KG1 (cell line): ENCODE measurements at regions not wholly inside any gene's neighbourhood (a gene's known extent, or its start where the extent isn't known, plus 50 kb on each side); places are given as distances from the start of the nearest gene placed in this dataset.
A peak's percentile ranks its signal among the peaks of the same experiment; 100 is the strongest.

Experiments
- DNase-seq: peaks from one replicate; lab custom pipeline; 2025; lab: John Stamatoyannopoulos, UW

DNA sequence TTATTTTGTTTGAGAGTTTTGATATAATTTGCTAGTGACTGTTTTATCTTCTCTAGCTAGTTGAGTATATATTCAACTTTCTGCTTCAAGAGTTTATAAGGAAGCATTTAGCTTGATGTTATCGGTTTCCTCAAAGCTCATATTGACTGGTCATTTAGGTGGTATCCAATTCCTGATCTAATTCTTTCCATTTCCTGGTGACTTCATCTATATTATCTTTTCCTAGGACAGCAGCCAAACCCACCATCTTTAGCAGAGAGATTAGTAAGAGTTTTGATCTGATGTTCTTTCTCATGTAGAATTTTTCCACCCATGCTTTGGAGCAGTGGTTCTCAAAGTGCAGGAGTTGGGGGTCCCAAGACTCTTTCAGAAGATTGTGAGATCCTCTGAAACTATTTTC lies 148.6 kb upstream of the STT3B start:
- DNase-seq, result no peak

DNA sequence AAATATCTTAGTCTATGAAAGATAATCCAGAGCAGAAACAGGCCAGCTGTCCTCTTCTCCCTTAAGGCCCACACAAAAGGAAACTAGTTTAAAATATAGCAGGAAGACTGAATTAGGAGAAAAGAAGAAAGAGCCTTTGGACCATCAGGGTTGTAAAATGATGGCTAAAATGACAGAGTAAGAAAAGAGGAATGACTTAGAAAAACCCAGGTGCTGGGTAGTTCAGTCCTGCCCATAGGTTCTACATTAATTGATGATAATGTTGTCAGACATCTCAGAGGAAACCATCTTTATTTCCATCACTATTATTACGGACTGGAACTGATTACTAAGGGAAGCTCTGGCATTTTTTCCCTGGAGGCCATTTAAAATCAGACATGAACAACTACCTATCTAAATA lies 142.8 kb upstream of the STT3B start:
- DNase-seq, result no peak

DNA sequence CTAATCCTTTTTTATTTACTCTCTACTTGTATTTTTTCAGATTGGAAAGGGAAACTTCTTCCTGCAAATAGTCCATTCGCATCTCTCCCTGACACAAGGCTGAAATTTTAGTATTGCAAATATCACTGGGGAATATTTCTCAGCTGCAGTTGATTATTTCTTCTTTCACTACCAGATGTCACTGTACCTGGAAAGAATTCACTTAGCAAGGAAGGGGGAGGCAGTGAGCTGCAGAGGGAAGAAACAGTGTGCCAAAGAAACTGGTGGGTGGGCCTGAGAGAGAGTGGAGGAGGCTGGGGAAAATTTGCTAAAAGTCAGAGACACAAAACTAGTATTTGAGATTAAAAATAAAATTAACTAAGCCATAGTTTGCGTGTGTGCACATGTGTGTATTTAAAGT lies 142.3 kb upstream of the STT3B start:
- DNase-seq, result no peak

DNA sequence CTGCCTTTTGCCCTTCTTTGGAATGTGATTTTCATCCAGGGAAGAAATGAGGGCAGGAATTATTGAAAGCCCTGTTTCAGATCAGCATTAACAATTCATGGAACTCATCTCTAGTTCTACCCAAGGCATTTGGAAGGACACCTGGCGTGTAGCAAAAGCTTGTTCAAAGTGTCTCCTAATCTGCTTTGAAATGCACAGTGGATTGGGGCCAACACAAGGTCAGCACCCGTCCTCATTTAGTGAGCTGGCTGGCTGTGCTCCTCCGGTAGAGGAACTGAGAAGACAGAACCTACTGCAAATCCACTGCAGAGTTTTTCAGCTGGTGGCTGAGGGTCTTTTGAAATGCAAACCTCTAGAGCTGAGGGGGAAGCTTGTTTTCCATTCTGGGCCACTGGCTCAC lies 141.6 kb upstream of the STT3B start:
- DNase-seq, result no peak

DNA sequence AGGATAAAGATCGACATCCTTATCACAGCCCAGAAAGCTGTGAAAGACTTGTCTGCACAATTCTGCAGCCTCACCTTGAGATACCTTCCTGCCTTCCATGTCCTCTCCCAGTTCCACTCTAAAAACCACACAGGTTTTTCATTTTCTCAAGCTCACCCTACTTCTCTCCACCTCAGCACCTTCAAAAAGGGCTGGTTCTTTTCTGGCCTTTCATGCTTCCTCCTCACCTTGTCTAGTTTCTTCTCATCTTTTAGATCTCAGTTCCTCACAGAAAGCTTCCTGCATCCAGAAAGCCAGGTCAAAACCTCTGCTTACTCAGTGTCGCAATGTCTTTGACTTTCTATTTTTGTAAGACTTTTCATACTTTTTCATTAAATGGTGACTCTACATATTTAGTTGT lies 140.2 kb upstream of the STT3B start:
- DNase-seq, result no peak

DNA sequence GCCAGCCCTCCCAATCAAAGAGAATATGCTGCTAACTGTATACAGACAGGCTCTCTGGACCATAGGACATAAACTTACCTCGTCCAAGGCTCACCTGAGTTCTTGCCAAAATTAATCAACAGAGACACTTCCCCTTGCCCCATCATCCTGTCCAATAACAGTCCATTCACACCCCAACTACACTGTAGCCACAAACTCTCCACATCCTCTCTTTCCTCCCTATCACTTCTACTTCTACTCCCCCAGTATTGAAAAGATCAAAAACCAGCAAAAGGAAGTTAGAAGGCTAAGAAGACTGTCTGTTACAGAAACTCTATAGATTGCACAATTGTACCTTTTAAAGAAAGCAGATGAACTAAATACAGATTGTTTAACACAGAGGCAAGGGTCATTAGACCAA lies 133.5 kb upstream of the STT3B start:
- no peak for DNase-seq

DNA sequence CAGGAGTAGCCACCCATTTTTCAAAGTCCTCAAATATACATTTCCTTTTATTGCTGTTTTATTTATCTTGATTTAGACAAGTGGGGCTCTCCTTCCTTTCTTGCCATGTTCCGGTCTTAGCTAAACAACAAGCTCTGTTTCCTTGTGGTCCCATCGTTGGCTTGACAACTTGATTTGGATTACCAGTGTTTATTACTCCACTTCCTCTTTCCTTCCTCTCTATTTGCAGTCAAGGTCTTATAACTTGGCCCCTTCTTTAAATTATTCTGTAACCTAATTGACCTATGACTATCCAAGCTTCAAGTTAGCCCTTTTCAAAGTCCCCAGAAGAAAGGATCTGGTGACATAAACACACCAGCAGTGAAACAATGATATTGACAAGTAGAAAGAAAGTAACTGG lies 130.6 kb upstream of the STT3B start:
- peak; percentile 60 for DNase-seq

DNA sequence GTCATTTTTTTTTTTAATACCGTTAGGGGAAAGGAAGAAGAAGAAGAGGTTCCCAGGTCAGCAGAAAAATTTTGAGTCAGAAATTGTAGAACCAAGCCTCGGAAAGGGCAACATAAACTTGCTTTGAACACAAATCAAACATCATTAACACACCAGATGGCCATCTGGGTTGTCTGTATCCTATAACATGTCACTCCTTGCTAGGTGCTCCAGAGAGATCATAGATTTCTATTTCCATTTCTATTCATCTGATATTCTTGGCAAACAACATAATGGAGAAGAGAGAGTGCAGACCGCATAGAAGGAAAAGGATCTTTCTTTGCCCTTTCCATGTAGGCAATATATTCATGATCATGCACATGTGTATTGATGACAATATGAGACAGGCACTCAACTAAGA lies 129.5 kb upstream of the STT3B start:
- no peak for DNase-seq

DNA sequence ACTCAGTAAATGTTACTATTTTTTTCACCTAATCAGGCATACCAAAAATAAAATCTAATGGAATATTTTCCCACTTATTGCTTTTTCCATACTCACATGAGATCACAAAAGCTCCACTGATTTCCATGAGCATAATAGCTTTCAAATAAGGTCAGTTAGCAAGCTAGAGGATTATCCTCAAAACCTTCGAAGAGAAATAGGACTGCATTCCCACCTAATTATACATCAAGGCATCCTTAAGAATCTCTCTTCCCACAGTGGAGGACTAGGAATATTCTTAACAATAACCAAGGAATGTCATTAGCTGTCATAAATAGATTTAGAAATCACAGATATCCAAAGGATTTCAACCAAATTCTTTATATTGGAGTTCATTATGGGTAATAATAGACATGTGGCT lies 127.9 kb upstream of the STT3B start:
- no peak for DNase-seq

DNA sequence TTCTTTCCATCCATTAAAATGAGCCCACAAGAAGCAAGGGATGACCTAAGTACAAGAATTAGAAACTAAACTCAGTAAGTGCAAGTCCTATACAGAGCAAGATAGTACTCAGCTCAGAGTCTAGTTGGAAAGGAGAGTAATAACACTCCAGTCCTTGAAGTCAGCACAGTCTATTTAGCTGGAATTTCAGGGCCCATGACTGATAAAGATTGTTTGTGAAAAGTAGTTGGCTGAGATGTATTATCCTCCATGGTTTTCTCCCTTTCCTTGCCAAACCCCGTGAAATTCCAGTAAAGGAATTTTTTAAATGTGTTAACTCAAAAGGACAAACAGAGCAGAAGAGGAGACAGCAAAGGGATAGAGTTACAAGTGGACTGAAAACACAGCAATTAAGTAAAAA lies 127.2 kb upstream of the STT3B start:
- DNase-seq, result no peak

DNA sequence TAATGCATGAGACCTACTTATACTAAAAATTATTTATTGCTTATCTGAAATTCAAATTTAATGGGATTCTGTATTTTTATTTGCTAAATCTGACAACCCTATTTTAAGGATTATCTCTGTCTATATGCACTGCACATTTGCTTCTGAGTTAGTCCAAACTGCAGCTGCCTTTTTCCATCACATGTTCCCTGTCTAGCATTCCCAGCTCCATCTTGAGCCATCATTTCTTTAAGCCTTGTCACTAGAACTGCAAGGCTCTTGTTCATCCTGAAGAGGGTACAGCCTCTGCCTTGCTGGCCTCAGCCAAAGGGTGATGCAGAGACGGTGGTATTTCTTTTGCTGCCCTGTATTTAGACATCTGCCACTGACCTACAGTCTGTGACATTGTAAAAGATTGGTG lies 125.8 kb upstream of the STT3B start:
- no peak for DNase-seq

DNA sequence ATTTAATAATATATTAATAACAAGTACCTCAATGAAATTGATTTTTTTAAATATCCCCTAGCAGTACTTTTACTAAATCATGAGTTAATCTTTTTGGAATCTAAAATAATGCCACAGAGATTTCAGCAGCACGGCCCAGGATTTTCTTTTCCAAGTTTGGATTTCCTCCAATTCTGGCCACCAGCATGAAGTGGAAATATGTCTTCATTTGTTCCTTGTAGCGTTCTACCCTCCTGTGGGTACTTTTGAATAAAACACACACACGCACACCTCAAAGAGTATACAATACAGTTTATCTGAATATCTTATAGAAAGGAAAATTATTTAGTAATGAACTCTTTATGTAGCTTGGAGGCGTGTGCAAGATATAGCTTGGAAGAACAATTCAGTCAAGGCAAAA lies 125.1 kb upstream of the STT3B start:
- DNase-seq, result no peak

DNA sequence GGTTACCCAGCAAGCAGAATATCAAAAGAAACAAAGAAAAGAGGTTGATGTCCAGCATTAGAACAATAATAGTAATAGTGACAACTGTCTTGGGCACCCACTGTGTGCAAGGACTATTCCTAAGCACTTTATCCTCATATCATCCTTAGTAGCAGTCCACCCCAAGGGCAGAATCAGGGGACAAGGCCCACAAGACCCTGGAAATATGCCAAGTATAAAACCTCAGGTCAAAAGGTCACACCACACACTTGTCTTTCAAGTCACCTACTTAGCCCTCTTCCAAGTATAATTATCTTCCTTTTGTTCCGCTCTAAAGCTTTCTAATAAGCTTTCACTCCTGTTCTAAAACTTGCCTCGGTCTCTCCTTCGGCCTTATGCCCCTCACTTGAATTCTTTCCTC lies 124.0 kb upstream of the STT3B start:
- no peak for DNase-seq

DNA sequence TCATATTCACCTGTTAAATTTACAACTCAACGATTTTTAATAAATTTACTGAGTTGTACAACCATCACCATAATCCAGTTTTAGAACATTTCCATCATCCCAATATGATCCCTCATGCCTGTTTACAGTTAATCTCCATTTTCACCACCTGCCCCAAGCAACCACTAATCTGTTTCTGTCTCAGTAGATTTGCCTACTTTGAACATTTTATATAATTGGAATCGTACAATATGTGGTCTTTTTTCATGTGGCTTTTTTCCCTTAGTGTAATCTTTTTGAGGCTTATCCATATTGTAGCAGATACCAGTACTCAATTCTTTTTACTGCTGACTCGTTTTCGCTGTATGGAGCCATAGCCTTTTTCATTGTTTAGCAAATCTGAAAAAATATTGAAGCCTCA lies 123.3 kb upstream of the STT3B start:
- DNase-seq, result no peak

DNA sequence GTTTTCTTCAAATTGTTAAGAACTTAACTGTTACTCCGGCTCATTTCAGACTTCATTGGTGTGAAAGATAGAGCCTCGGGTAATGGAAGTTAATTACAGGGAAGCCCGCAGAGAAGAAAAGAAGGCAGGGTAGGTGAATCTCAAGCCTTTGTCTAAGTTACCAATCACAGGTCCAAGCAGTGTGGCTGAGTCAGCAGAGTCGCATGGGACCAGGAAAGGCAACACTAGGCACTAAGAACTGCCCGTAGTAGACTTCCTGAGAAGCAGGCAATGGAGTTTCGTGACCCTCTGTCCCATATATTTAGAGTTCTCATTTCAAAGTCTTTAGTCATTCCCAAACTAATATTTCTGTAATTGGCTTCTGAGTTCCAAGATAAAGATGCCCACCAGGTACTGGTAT lies 122.9 kb upstream of the STT3B start:
- DNase-seq, result no peak

DNA sequence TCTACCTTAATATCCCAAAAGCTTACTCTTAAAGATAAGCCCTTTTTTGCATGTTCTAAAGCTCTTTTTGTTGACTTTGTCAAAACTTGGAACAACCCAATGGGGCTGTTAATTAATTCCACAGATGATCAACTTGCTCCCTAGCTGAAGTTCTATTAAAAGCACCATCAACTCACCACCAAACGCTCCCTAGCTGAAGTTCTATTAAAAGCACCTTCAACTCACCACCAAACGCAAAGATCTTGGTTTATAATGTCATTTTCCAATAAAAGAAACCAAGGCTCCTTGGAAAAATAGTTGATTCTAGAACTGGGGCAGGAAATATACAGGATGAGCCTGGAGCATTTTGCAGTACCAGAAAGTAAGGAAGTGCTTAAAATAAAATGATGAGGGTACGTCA lies 122.3 kb upstream of the STT3B start:
- no peak for DNase-seq

DNA sequence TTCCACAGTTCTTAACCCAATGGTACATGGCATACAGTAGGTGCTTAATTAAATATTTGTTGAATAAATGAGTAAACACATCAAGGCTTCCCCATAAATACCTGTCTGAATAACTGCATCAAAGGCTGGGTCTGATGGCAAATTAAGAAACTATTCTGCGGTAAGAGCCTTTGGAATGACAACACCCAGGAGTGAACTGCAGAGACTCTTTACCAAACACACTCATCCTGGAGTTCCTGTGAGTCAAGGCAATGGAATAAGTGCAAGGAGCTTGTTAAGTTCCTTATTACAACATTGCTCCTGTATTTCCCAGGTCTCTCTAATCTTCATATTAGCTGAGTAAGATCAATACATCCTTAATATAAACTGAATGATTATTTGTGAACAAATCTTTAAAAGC lies 119.9 kb upstream of the STT3B start:
- DNase-seq, result no peak

DNA sequence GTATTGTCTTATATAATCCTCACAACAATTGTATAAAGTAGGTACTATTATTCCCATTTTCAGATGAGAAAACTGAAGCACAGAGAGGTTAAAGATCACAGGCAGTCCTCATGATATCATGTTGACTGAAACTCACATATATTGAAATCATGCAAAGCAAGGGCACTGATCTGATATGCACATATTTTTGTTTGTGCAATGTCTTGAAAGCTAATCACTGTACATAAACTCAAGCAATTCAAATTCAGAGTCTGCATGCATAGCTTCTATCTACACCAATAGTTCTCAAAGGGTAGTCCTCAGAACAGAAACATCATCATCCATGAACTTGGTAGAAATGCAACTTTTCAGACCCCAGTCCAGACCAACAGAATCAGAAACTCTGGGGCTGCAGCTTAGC lies 119.2 kb upstream of the STT3B start:
- no peak for DNase-seq

DNA sequence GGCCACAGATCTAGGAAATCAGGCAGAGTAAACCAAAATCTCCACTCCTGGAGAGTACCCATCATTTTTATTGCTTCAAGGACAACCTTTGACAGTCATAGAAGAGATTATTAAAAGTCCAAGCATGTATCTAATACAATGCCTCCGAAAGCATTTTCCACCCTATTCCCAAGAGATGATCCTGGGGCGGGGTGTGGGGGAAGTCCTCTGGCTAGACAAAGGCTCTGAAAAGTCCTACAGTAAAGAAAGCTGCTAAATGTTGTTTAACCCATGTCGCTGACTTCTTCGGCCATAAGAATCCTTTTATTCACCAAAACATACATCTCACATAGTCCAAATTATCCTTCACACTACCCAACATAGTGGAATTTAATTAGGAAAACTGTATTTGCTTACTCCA lies 115.7 kb upstream of the STT3B start:
- DNase-seq, result no peak

DNA sequence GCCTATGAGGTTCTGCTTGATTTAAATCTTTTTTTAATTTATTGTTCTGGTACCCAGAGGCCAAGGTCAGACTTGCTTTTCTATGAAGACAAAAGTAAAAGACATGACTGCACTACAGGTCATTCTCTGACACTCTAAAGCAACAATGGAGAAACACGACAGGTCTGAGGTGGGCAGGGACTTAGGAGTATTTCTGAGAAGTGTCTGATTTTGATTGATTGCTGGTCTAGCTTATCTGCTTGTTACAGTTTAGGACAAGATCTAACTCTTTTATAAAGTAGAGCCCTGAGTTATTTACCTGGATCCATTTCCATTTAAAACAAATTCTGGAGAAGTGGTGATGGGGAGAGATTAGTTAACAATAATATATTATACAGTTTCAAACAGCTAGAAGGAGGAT lies 115.2 kb upstream of the STT3B start:
- DNase-seq, result no peak

DNA sequence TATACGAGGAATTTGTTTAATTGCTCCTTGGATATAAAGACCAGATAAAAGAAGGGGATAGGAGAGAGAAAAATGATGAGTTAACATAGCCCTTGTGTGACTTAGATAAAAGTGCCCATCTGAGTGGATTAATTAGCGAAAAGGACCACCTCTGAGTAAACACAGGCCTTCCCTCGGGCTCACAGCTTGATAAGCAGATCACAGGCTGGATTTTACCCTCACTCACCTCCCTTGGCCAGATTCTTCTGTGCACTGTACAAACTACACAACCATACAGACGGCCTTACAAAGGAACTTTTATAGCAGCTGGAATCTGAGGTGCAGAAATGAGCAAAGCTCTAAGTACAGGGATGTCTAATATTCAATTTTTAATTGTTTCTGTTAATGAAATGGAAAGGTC lies 112.4 kb upstream of the STT3B start:
- no peak for DNase-seq

DNA sequence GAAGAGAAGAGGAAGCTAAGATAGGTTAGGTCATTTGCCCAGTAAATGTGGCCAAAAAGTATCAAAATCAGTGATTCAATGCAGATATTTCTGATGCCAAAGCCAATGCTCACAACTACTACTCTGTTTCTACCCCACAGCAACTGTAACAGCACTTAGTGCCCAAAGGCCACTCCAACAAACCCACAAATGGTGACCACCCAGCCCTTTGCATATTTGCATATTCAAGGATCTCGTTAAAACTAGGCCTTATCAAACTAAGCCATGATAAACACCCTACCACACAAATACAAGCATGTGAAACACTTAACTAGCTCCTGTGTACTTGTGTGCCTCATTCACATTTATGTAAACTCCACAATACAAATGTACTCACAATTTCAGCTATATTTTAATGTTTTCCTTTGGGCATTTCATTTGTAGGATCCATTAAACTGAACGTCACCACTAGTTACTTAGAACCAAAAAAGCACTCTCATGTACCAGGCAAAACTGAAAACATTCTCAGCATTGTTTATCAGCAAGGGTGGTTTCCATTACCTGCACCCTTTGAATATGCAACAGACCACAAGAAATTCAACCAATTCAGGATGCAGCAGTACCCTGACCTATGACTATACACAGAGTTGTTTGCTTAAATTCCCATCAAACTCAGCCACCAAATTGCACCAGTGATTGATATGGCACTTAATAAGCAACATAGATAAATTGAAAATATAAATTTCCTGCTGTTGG lies 111.2 kb upstream of the STT3B start:
- DNase-seq, result no peak

DNA sequence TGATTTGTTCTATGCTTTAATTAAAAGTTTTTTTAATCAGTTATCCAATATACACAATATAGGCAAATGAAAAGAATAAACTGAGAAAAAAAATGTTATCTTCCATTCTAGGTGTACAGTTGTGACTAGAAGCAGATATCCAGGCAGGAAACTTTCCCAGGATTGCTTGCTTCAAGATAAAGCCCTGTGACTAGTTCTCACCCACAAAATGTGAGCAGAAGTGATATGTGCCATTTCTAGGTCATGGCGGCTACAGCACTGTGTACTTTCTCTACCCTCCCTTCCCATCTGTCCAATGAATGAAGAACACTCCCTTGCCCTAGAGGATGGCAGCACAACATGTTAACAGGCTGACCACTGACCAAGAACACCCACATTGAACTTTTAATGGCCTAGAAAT lies 110.5 kb upstream of the STT3B start:
- no peak for DNase-seq

DNA sequence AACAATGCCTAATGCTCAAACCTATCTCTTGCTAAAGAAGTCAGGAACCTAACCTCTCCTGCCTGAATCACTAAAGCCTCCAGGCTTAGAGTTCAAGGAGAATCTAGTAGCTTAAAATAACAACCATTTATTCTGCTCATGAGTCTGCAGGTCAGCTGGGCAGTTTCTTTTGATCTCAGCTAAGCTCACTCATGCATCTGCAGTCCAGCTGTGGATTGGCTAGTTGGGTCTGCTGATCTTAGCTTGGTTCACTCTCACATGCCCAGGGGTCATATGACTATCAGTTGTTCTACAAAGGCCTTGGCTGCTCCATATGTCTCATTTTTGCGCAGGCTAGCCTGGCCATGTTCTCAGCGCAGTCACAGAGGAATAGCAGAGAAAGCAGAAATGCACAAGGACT lies 109.2 kb upstream of the STT3B start:
- no peak for DNase-seq

DNA sequence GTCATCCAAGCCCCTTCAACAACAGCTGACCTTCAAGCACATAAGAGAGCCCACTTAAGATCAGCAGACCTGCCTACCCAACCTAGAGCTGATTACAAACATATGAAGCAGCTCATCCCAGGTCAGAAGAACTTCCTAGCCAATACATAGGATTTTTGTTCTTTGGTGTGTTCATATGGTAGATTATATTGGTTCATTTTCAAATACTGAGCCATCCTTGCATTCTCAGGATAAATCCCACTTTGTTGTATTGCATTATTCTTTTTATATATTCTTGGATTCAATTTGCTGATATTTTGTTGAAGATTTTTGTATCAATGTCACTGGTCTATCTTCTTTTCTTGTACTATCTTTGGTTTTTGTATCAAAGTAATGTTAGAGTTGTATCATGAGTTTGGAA lies 107.3 kb upstream of the STT3B start:
- no peak for DNase-seq
